ENCODE measurements at regions not wholly inside any gene's neighbourhood (a gene's known extent, or its start where the extent isn't known, plus 50 kb on each side); places are given as distances from the start of the nearest gene placed in this dataset.

DNA sequence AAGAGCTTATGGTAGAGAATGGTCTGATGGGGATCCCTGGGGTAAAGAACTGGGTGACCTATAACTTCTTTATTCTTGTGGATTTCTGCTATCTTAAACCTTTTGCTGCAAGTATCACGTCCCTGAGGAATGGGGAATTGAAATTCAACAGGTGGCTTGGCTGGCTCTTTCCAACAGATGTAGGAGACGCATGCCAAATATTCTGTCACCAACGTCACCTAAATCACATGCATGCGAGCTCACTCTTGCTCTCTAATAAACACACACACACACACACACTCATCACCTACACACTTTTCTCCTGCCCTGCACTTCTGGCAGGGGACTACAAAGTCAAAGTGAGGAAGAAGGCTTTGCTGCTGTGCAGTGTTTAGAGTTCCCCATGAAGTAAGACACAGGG is 145.8 kb upstream of the NECTIN3 start:
- TF ChIP-seq CTCF (IDR thresholded peaks at IDR 0.05) (no peak), POLR2A (IDR thresholded peaks at IDR 0.05) (no peak)
